K562 (cell line): ENCODE measurements at regions not wholly inside any gene's neighbourhood (a gene's known extent, or its start where the extent isn't known, plus 50 kb on each side); places are given as distances from the start of the nearest gene placed in this dataset.

Source experiments
- ADNP ChIP-seq: fragments of 200-800 bp; sonication (Bioruptor generic); IDR thresholded peaks from 2 replicates; pipeline ENCODE4 v1.6.1; 2016; ENCODE audit warnings: missing genetic modification characterization, missing compliant biosample characterization
- HCFC1 ChIP-seq: IDR thresholded peaks from 2 replicates; pipeline ENCODE4 v1.6.1; 2012; ENCODE audit warnings: low read depth, low read length, improper control_type of control experiment
- HOMEZ ChIP-seq: fragments of 250-450 bp; sonication (Bioruptor Pico); IDR thresholded peaks from 2 replicates; pipeline ENCODE4 v1.4.0; 2020; ENCODE audit warnings: mild to moderate bottlenecking, moderate library complexity
- IRF1 ChIP-seq: sonication (generic); formaldehyde crosslinking; IDR thresholded peaks from 2 replicates; pipeline ENCODE4 v1.8.0; 2022; ENCODE audit warnings: missing genetic modification reagents, mild to moderate bottlenecking, borderline replicate concordance
- KDM5B ChIP-seq: fragments of 200-600 bp; sonication (generic); IDR thresholded peaks from 2 replicates; pipeline ENCODE4 v1.6.1; 2012; ENCODE audit warnings: low read depth, mild to moderate bottlenecking, moderate library complexity, low read length, control low read depth, inconsistent platforms; ENCODE audit not compliant: insufficient replicate concordance
- KLF1 ChIP-seq: fragments of 450-650 bp; IDR thresholded peaks from 2 replicates; pipeline ENCODE4 v1.6.1; 2016; ENCODE audit warnings: missing genetic modification characterization, missing compliant biosample characterization
- L3MBTL2 ChIP-seq: fragments of 450-650 bp; IDR thresholded peaks from 2 replicates; pipeline ENCODE4 v1.6.1; 2016; ENCODE audit warnings: mild to moderate bottlenecking, moderate library complexity
- MEF2D ChIP-seq: conservative IDR thresholded peaks from 2 replicates; pipeline ENCODE4 v1.6.1; 2016; ENCODE audit warnings: low read depth, missing genetic modification characterization, missing compliant biosample characterization
- NFRKB ChIP-seq: fragments of 450-650 bp; IDR thresholded peaks from 2 replicates; pipeline ENCODE4 v1.6.1; 2016; ENCODE audit warnings: low read depth
- NR2C1 ChIP-seq, 2 experiments: fragments of 450-650 bp; IDR thresholded peaks; 2 replicates each; pipeline ENCODE4 v1.6.1; 2017; ENCODE audit warnings: mild to moderate bottlenecking in 2 of 2, antibody characterized with exemption in 1 of 2, inconsistent platforms in 1 of 2, missing compliant biosample characterization in 1 of 2, missing genetic modification characterization in 1 of 2
- PCBP1 ChIP-seq: fragments of 200-400 bp; formaldehyde crosslinking; IDR thresholded peaks from 2 replicates; pipeline ENCODE4 v1.6.1; 2018; ENCODE audit warnings: mild to moderate bottlenecking, low read depth, low read length; ENCODE audit not compliant: poor library complexity, severe bottlenecking
- SIRT6 ChIP-seq: IDR thresholded peaks from one replicate; pipeline ENCODE4 v1.6.1; 2012; ENCODE audit warnings: low read depth, mild to moderate bottlenecking, control low read depth, inconsistent platforms, low read length, moderate library complexity
- THAP7 ChIP-seq: fragments of 250-450 bp; sonication (Bioruptor Pico); IDR thresholded peaks from 2 replicates; pipeline ENCODE4 v1.5.0; 2021
- ZBTB7A ChIP-seq: IDR thresholded peaks from 2 replicates; pipeline ENCODE4 v1.6.1; 2011; ENCODE audit warnings: low read depth, mild to moderate bottlenecking, low read length, moderate library complexity, borderline replicate concordance; ENCODE audit not compliant: control insufficient read depth
- ZNF668 ChIP-seq: fragments of 250-450 bp; sonication (Bioruptor Pico); IDR thresholded peaks from 2 replicates; pipeline ENCODE4 v1.8.0; 2022; ENCODE audit warnings: mild to moderate bottlenecking, inconsistent platforms
- ZSCAN29 ChIP-seq: fragments of 450-650 bp; IDR thresholded peaks from 2 replicates; pipeline ENCODE4 v1.6.1; 2017
- TF ChIP-seq, protein P1 (sequence below), 2 experiments: fragments of 450-650 bp; IDR thresholded peaks; 2 replicates each; pipeline ENCODE4 v1.6.1; 2016
- TF ChIP-seq, protein P2 (sequence below): sonication (generic); formaldehyde crosslinking; IDR thresholded peaks from 2 replicates; pipeline ENCODE4 v1.8.0; 2022; ENCODE audit warnings: mild to moderate bottlenecking, low read depth, missing genetic modification reagents
- TF ChIP-seq, protein P3 (sequence below), 2 experiments: fragments of 450-650 bp in 1 of 2; sonication (generic) in 1 of 2; formaldehyde crosslinking; conservative IDR thresholded peaks; 2 replicates each; pipeline versions ENCODE4 v1.4.0 to v1.8.1; 2020 to 2022; ENCODE audit warnings: mild to moderate bottlenecking in 1 of 2, missing genetic modification reagents in 1 of 2
- TF ChIP-seq, protein P4 (sequence below), 2 experiments: fragments of 450-650 bp; conservative IDR thresholded peaks; 2 replicates each; pipeline ENCODE4 v1.6.1; 2017; ENCODE audit warnings: mild to moderate bottlenecking in 2 of 2, moderate library complexity in 2 of 2

DNA sequence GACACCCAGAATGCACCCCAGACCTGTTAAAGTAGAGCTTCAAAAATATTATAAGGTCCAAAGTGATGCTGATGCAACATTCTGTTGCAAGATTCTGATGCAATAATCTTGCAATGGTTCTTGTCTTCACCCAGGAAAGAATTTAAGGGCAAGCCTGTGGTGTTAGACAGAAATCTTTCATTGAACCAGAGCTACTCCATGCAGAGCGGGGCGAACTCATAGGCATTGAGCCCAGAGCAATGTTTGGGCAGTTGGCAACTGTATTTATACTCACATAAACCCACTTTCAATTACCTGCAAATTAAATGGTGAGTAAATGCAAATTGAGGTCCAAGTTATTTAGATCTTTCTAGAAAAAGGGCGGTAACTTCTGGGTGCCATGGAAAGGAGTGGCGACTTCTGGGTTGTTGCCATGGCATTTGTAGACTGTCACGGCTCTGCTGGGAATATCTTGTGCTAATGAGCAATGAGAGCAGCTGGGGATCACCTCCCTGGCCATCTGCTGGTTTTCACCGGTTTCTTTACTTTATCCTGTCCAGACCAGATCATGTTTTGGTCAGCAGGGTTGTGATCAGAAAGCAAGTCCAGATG lies 163.4 kb downstream of the ICE1 start (continued):
- TF ChIP-seq THAP7 (peak; percentile 97), ZBTB7A (no peak), KLF1 (peak; percentile 96), HOMEZ (CRISPR knock-in tag) (peak; percentile 100), IRF1 (CRISPR knock-in tag) (no peak), ADNP (tag) (no peak), NFRKB (0 out of 2 replicates have a peak, but pooled peaks have one; percentile 12), HCFC1 (no peak), ZNF668 (CRISPR knock-in tag) (peak; percentile 99), MEF2D (tag) (peak; percentile 99), SIRT6 (no peak), NR2C1 (IDR thresholded peaks at IDR 0.05) (no peak), NR2C1 (tag; IDR thresholded peaks at IDR 0.05) (peak; percentile 98), KDM5B (no peak), ZSCAN29 (no peak), L3MBTL2 (peak; percentile 75), PCBP1 (no peak)
- TF ChIP-seq, protein P1, sequence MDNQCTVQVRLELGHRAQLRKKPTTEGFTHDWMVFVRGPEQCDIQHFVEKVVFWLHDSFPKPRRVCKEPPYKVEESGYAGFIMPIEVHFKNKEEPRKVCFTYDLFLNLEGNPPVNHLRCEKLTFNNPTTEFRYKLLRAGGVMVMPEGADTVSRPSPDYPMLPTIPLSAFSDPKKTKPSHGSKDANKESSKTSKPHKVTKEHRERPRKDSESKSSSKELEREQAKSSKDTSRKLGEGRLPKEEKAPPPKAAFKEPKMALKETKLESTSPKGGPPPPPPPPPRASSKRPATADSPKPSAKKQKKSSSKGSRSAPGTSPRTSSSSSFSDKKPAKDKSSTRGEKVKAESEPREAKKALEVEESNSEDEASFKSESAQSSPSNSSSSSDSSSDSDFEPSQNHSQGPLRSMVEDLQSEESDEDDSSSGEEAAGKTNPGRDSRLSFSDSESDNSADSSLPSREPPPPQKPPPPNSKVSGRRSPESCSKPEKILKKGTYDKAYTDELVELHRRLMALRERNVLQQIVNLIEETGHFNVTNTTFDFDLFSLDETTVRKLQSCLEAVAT (IDR thresholded peaks at IDR 0.05): no peak
- TF ChIP-seq, protein P2, sequence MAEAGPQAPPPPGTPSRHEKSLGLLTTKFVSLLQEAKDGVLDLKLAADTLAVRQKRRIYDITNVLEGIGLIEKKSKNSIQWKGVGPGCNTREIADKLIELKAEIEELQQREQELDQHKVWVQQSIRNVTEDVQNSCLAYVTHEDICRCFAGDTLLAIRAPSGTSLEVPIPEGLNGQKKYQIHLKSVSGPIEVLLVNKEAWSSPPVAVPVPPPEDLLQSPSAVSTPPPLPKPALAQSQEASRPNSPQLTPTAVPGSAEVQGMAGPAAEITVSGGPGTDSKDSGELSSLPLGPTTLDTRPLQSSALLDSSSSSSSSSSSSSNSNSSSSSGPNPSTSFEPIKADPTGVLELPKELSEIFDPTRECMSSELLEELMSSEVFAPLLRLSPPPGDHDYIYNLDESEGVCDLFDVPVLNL (CRISPR knock-in tag): no peak
- TF ChIP-seq, protein P3, sequence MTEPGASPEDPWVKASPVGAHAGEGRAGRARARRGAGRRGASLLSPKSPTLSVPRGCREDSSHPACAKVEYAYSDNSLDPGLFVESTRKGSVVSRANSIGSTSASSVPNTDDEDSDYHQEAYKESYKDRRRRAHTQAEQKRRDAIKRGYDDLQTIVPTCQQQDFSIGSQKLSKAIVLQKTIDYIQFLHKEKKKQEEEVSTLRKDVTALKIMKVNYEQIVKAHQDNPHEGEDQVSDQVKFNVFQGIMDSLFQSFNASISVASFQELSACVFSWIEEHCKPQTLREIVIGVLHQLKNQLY (CRISPR knock-in tag; conservative IDR thresholded peaks at IDR 0.05): 0 out of 4 replicates have a peak, but pooled peaks of 1 of the 2 experiments have one; percentile 80
- TF ChIP-seq, protein P4, sequence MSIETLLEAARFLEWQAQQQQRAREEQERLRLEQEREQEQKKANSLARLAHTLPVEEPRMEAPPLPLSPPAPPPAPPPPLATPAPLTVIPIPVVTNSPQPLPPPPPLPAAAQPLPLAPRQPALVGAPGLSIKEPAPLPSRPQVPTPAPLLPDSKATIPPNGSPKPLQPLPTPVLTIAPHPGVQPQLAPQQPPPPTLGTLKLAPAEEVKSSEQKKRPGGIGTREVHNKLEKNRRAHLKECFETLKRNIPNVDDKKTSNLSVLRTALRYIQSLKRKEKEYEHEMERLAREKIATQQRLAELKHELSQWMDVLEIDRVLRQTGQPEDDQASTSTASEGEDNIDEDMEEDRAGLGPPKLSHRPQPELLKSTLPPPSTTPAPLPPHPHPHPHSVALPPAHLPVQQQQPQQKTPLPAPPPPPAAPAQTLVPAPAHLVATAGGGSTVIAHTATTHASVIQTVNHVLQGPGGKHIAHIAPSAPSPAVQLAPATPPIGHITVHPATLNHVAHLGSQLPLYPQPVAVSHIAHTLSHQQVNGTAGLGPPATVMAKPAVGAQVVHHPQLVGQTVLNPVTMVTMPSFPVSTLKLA (conservative IDR thresholded peaks at IDR 0.05): no peak
